HG02938 (cell line): ENCODE measurements at regions not wholly inside any gene's neighbourhood (a gene's known extent, or its start where the extent isn't known, plus 50 kb on each side); places are given as distances from the start of the nearest gene placed in this dataset.

ENCODE experiments used
- ATAC-seq: cut with Tn5 transposase; IDR thresholded peaks from one replicate; pipeline ENCODE4 v1.9.1; 2021; ENCODE audit warnings: mild to moderate bottlenecking, moderate library complexity; ENCODE audit not compliant: unreplicated experiment

- ATAC-seq, result no peak
Measured at GRCh38 chr10:9762966-9763656, 1254.6 kb upstream of the CELF2 start.

GRCh38 chr10:9766762-9767161 lies 1250.9 kb upstream of the CELF2 start:
- ATAC-seq, result no peak

- no peak for ATAC-seq
Measured at GRCh38 chr10:9781666-9782065, 1236.0 kb upstream of the CELF2 start.

GRCh38 chr10:9786101-9786500 lies 1231.6 kb upstream of the CELF2 start:
- ATAC-seq, result no peak

GRCh38 chr10:9786576-9786975 lies 1231.1 kb upstream of the CELF2 start:
- no peak for ATAC-seq

GRCh38 chr10:9789996-9790395 lies 1227.7 kb upstream of the CELF2 start:
- ATAC-seq, result no peak

- ATAC-seq, result no peak
Measured at GRCh38 chr10:9792181-9792580, 1225.5 kb upstream of the CELF2 start.

- ATAC-seq, result no peak
Measured at GRCh38 chr10:9796564-9796963, 1221.1 kb upstream of the CELF2 start.

GRCh38 chr10:9800011-9800410 lies 1217.7 kb upstream of the CELF2 start:
- no peak for ATAC-seq

- no peak for ATAC-seq
Measured at GRCh38 chr10:9800571-9800970, 1217.1 kb upstream of the CELF2 start.

GRCh38 chr10:9807846-9808245 lies 1209.8 kb upstream of the CELF2 start:
- no peak for ATAC-seq

- ATAC-seq, result no peak
Measured at GRCh38 chr10:9811601-9812000, 1206.1 kb upstream of the CELF2 start.

- no peak for ATAC-seq
Measured at GRCh38 chr10:9814285-9814864, 1203.3 kb upstream of the CELF2 start.

- ATAC-seq, result no peak
Measured at GRCh38 chr10:9819756-9820494, 1197.7 kb upstream of the CELF2 start.

- ATAC-seq, result no peak
Measured at GRCh38 chr10:9823268-9823930, 1194.3 kb upstream of the CELF2 start.

- ATAC-seq, result no peak
Measured at GRCh38 chr10:9824631-9825071, 1193.0 kb upstream of the CELF2 start.

- ATAC-seq, result no peak
Measured at GRCh38 chr10:9825491-9826018, 1192.1 kb upstream of the CELF2 start.

- no peak for ATAC-seq
Measured at GRCh38 chr10:9828110-9828509, 1189.6 kb upstream of the CELF2 start.

GRCh38 chr10:9833942-9834341 lies 1183.7 kb upstream of the CELF2 start:
- no peak for ATAC-seq

- ATAC-seq, result no peak
Measured at GRCh38 chr10:9834434-9834833, 1183.2 kb upstream of the CELF2 start.

- no peak for ATAC-seq
Measured at GRCh38 chr10:9845075-9845474, 1172.6 kb upstream of the CELF2 start.
